ENCODE measurements at regions not wholly inside any gene's neighbourhood (a gene's known extent, or its start where the extent isn't known, plus 50 kb on each side); places are given as distances from the start of the nearest gene placed in this dataset.

GRCh38 chr3:55178336-55178735, 250.5 kb upstream of the LRTM1 start:
- no peak for DNase-seq

GRCh38 chr3:55177749-55178148, 249.9 kb upstream of the LRTM1 start:
- DNase-seq, result no peak

GRCh38 chr3:55175423-55175822, 247.6 kb upstream of the LRTM1 start:
- DNase-seq, result no peak

- DNase-seq, result no peak
Observed at GRCh38 chr3:55174747-55175146, 246.9 kb upstream of the LRTM1 start.

GRCh38 chr3:55173504-55173903, 245.6 kb upstream of the LRTM1 start:
- DNase-seq, result no peak

GRCh38 chr3:55172913-55173312, 245.1 kb upstream of the LRTM1 start:
- no peak for DNase-seq

- DNase-seq, result no peak
Observed at GRCh38 chr3:55170444-55170843, 242.6 kb upstream of the LRTM1 start.

- no peak for DNase-seq
Observed at GRCh38 chr3:55169608-55170072, 241.8 kb upstream of the LRTM1 start.

- DNase-seq, result no peak
Observed at GRCh38 chr3:55169161-55169560, 241.3 kb upstream of the LRTM1 start.

- DNase-seq, result no peak
Observed at GRCh38 chr3:55167586-55168317, 239.9 kb upstream of the LRTM1 start.

GRCh38 chr3:55166576-55167555, 239.0 kb upstream of the LRTM1 start:
- DNase-seq, result no peak

- DNase-seq, result no peak
Observed at GRCh38 chr3:55165704-55166405, 238.0 kb upstream of the LRTM1 start.

- DNase-seq, result no peak
Observed at GRCh38 chr3:55165278-55165677, 237.4 kb upstream of the LRTM1 start.

- DNase-seq, result no peak
Observed at GRCh38 chr3:55164876-55165275, 237.0 kb upstream of the LRTM1 start.

- no peak for DNase-seq
Observed at GRCh38 chr3:55164191-55164590, 236.3 kb upstream of the LRTM1 start.

GRCh38 chr3:55163421-55163820, 235.6 kb upstream of the LRTM1 start:
- no peak for DNase-seq

GRCh38 chr3:55162031-55162795, 234.4 kb upstream of the LRTM1 start:
- DNase-seq, result no peak

GRCh38 chr3:55161231-55161630, 233.4 kb upstream of the LRTM1 start:
- DNase-seq, result no peak

- no peak for DNase-seq
Observed at GRCh38 chr3:55160241-55160983, 232.6 kb upstream of the LRTM1 start.

- DNase-seq, result no peak
Observed at GRCh38 chr3:55159711-55160110, 231.9 kb upstream of the LRTM1 start.

- DNase-seq, result no peak
Observed at GRCh38 chr3:55159016-55159415, 231.2 kb upstream of the LRTM1 start.
